HL-60 (cell line): ENCODE measurements at regions not wholly inside any gene's neighbourhood (a gene's known extent, or its start where the extent isn't known, plus 50 kb on each side); places are given as distances from the start of the nearest gene placed in this dataset.

Experiments
- DNase-seq, 2 experiments: peaks; one replicate each; pipeline ENCODE4 v3.0.0-alpha.2; 2010 to 2020; ENCODE audit warnings: low read depth in 1 of 2, low spot score in 1 of 2
- H3K27ac ChIP-seq: fragments of 250-450 bp; sonication (Bioruptor Pico); replicated peaks from 2 replicates; pipeline ENCODE4 v1.5.1; 2020; ENCODE audit warnings: mild to moderate bottlenecking, moderate library complexity
- H3K27me3 ChIP-seq: fragments of 250-450 bp; sonication (Bioruptor Pico); 2 replicates; pipeline ENCODE4 v1.5.1; 2021; ENCODE audit warnings: mild to moderate bottlenecking, moderate library complexity; ENCODE audit not compliant: insufficient read depth, poor library complexity, severe bottlenecking
- H3K4me3 ChIP-seq: replicated peaks from 2 replicates; pipeline ENCODE4 v1.5.1; 2011; ENCODE audit warnings: mild to moderate bottlenecking, control low read depth, low read length; ENCODE audit not compliant: insufficient read depth
- CTCF ChIP-seq: IDR thresholded peaks from one replicate; pipeline ENCODE4 v1.5.1; 2011; ENCODE audit warnings: low read length, control low read depth, inconsistent platforms; ENCODE audit not compliant: insufficient read depth
- GABPA ChIP-seq: IDR thresholded peaks from 2 replicates; pipeline ENCODE4 v1.6.1; 2012; ENCODE audit warnings: low read depth
- POLR2AphosphoS5 ChIP-seq: IDR thresholded peaks from 2 replicates; pipeline ENCODE4 v1.6.1; 2012; ENCODE audit warnings: low read depth
- SPI1 ChIP-seq: IDR thresholded peaks from 2 replicates; pipeline ENCODE4 v1.6.1; 2012; ENCODE audit warnings: low read depth, mild to moderate bottlenecking, borderline replicate concordance
- TF ChIP-seq, protein P1 (sequence below): IDR thresholded peaks from 2 replicates; pipeline ENCODE4 v1.6.1; 2012; ENCODE audit warnings: low read depth; ENCODE audit not compliant: insufficient replicate concordance

DNA sequence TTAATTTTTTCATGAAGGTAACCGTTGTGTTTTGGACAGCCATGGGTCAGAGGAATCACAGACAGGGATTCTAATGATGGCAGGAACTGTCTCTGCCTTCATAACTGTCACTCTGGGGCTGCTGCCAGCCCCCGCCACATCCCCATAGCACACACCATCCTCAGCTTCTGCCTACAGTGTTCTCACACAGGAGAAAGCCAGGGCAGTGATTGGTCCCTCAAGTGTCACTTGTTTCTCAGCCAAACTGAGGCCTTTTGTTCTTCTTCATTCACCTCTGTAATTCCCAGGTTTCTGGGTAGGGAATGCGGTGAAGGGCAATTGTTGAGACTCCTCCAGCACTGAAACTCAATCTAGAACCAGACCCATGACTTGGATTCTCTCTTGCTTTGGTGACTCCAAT is 65.4 kb upstream of the C3orf80 start:
- TF ChIP-seq, protein P1, sequence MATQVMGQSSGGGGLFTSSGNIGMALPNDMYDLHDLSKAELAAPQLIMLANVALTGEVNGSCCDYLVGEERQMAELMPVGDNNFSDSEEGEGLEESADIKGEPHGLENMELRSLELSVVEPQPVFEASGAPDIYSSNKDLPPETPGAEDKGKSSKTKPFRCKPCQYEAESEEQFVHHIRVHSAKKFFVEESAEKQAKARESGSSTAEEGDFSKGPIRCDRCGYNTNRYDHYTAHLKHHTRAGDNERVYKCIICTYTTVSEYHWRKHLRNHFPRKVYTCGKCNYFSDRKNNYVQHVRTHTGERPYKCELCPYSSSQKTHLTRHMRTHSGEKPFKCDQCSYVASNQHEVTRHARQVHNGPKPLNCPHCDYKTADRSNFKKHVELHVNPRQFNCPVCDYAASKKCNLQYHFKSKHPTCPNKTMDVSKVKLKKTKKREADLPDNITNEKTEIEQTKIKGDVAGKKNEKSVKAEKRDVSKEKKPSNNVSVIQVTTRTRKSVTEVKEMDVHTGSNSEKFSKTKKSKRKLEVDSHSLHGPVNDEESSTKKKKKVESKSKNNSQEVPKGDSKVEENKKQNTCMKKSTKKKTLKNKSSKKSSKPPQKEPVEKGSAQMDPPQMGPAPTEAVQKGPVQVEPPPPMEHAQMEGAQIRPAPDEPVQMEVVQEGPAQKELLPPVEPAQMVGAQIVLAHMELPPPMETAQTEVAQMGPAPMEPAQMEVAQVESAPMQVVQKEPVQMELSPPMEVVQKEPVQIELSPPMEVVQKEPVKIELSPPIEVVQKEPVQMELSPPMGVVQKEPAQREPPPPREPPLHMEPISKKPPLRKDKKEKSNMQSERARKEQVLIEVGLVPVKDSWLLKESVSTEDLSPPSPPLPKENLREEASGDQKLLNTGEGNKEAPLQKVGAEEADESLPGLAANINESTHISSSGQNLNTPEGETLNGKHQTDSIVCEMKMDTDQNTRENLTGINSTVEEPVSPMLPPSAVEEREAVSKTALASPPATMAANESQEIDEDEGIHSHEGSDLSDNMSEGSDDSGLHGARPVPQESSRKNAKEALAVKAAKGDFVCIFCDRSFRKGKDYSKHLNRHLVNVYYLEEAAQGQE: no peak
- TF ChIP-seq SPI1 (no peak), POLR2AphosphoS5 (no peak), CTCF (no peak), GABPA (no peak)
- no peak for DNase-seq
- H3K27ac ChIP-seq: no peak overlapping the region
- no peaks in the 10 kb centered on the region for H3K27me3 ChIP-seq
- no peak overlapping the region for H3K4me3 ChIP-seq

DNA sequence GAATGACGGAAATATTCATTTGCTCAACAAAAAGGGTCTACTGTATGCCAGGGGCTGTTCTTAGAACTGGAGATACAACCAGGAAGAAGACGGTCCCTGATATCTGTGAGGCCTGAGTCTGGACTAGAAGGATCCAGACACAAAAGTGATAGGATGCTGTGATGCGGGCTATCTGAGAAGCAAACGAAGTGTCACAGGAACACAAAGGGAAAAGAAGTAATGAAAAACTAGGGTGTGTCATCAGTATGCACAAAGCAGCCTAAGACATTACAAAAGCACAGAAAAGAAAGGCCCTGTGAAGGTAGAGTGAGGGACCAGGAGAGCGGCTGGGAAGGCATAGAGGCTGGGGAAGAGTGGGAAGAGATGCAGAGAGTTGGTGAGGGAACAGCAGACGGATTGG is 63.3 kb upstream of the C3orf80 start:
- H3K4me3 ChIP-seq: no peak overlapping the region
- DNase-seq: no peak
- no peaks in the 10 kb centered on the region for H3K27me3 ChIP-seq
- TF ChIP-seq SPI1 (no peak), CTCF (no peak), GABPA (no peak), POLR2AphosphoS5 (no peak)
- TF ChIP-seq, protein P1: no peak
- H3K27ac ChIP-seq: no peak overlapping the region

- Histone ChIP-seq H3K27ac (no peak overlapping the region), H3K27me3 (no peaks in the 10 kb centered on the region), H3K4me3 (no peak overlapping the region)
- no peak for DNase-seq
- no peak for TF ChIP-seq SPI1
- TF ChIP-seq GABPA: no peak
- no peak for TF ChIP-seq CTCF
- TF ChIP-seq, protein P1: no peak
- no peak for TF ChIP-seq POLR2AphosphoS5
Observed at GRCh38 chr3:160162440-160162839, 62.8 kb upstream of the C3orf80 start.
